ENCODE measurements at regions not wholly inside any gene's neighbourhood (a gene's known extent, or its start where the extent isn't known, plus 50 kb on each side); places are given as distances from the start of the nearest gene placed in this dataset.

DNA sequence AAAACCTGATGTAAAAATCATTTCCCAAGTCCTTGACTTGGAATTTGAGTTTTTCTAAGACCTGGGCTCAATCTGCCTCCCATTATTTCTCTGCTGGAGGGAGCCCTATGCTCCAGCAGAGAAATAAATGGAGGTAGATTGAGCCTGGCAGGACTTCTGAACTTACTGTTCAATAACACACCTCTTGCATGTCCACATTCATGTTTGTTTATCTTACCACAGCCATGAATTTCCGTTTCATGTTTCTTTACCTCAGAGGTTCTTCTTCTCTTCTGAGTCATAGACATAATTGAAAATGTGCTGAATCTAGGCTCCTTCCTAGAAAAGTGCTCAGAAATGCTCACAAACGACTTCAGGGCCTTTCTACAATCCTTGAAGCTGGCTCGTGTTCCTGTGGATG, 170.8 kb downstream of the PMAIP1 start:
- no peak overlapping the region for H3K9ac ChIP-seq (ENCODE audit: insufficient read depth in 1 of 2, low read length in 2 of 2)
- no peak overlapping the region for H3K27ac ChIP-seq (ENCODE audit: low read depth in 1 of 2, low read length in 1 of 2)
- ATAC-seq (ENCODE audit: insufficient read depth, low FRiP score) (no peak), DNase-seq (no peak)
- no peak overlapping the region for H3K4me3 ChIP-seq
- H3K4me1 ChIP-seq (ENCODE audit: control insufficient read depth in 5 of 5, insufficient read depth in 5 of 5, low read length in 5 of 5) = peaks cover 0 to 3% (median 0%) of the 10 kb centered on the region in 5 donors
- H3K36me3 ChIP-seq (ENCODE audit: control insufficient read depth in 4 of 4, insufficient read depth in 4 of 4, low read length in 4 of 4) = no peaks in the 10 kb centered on the region
- 55 to 73% methylated on average over 3 of the region's 3 CpGs for WGBS, 2 donors
- peaks cover 0 to 5% (median 0%) of the 10 kb centered on the region in 4 donors for H3K9me3 ChIP-seq (ENCODE audit: control insufficient read depth in 4 of 4, insufficient read depth in 3 of 4, low read length in 3 of 4)
- TF ChIP-seq CTCF (IDR thresholded peaks at IDR 0.05; ENCODE audit: control extremely low read depth, extremely low read depth) = no peak
- H3K27me3 ChIP-seq (ENCODE audit: control insufficient read depth in 3 of 3, insufficient read depth in 3 of 3, low read length in 2 of 3) = no peaks in the 10 kb centered on the region

DNA sequence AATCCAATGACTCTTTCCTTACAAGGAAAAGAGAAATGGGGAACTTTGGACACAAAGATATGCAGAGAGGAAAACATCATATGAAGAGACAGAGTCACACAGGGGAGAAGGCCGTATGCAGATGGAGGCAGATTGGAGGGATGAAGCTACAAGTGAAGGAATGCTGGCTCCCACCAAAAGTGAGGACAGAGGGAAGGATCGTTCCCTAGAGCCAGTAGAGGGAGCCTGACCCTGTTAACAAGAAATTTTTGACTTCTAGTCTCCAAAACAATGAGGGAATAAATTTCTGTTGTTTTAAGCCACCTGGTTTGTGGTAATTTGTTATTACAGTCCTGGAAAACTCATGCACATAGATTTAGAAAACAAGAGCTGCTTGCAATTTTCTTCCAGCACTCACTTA, 169.3 kb downstream of the PMAIP1 start:
- DNase-seq (no peak), ATAC-seq (ENCODE audit: insufficient read depth, low FRiP score) (no peak)
- peaks cover 0 to 3% (median 0%) of the 10 kb centered on the region in 5 donors for H3K4me1 ChIP-seq (ENCODE audit: control insufficient read depth in 5 of 5, insufficient read depth in 5 of 5, low read length in 5 of 5)
- 83 to 84% methylated on average over 2 of the region's 2 CpGs for WGBS, 2 donors
- no peak overlapping the region for H3K27ac ChIP-seq (ENCODE audit: low read depth in 1 of 2, low read length in 1 of 2)
- no peak overlapping the region for H3K4me3 ChIP-seq
- TF ChIP-seq CTCF (IDR thresholded peaks at IDR 0.05; ENCODE audit: control extremely low read depth, extremely low read depth) = no peak
- H3K9ac ChIP-seq (ENCODE audit: insufficient read depth in 1 of 2, low read length in 2 of 2) = no peak overlapping the region
- H3K36me3 ChIP-seq (ENCODE audit: control insufficient read depth in 4 of 4, insufficient read depth in 4 of 4, low read length in 4 of 4) = no peaks in the 10 kb centered on the region
- no peaks in the 10 kb centered on the region for H3K27me3 ChIP-seq (ENCODE audit: control insufficient read depth in 3 of 3, insufficient read depth in 3 of 3, low read length in 2 of 3)
- peaks cover 0 to 2% (median 0%) of the 10 kb centered on the region in 4 donors for H3K9me3 ChIP-seq (ENCODE audit: control insufficient read depth in 4 of 4, insufficient read depth in 3 of 4, low read length in 3 of 4)

GRCh38 chr18:60067426-60068210, 167.8 kb downstream of the PMAIP1 start:
- TF ChIP-seq CTCF (IDR thresholded peaks at IDR 0.05; ENCODE audit: control extremely low read depth, extremely low read depth) = no peak
- whole genome bisulfite sequencing, 2 donors = 48 to 74% methylated on average over 8 of the region's 8 CpGs

More at GRCh38 chr18:60067426-60068210, 167.8 kb downstream of the PMAIP1 start:
- Histone ChIP-seq H3K9me3 (ENCODE audit: control insufficient read depth in 4 of 4, insufficient read depth in 3 of 4, low read length in 3 of 4) (peaks cover 0 to 2% (median 0%) of the 10 kb centered on the region in 4 donors), H3K27me3 (ENCODE audit: control insufficient read depth in 3 of 3, insufficient read depth in 3 of 3, low read length in 2 of 3) (no peaks in the 10 kb centered on the region), H3K9ac (ENCODE audit: insufficient read depth in 1 of 2, low read length in 2 of 2) (no peak overlapping the region), H3K27ac (ENCODE audit: low read depth in 1 of 2, low read length in 1 of 2) (no peak overlapping the region), H3K36me3 (ENCODE audit: control insufficient read depth in 4 of 4, insufficient read depth in 4 of 4, low read length in 4 of 4) (no peaks in the 10 kb centered on the region), H3K4me3 (no peak overlapping the region), H3K4me1 (ENCODE audit: control insufficient read depth in 5 of 5, insufficient read depth in 5 of 5, low read length in 5 of 5) (peaks cover 0 to 3% (median 0%) of the 10 kb centered on the region in 5 donors)
- ATAC-seq (ENCODE audit: insufficient read depth, low FRiP score) = no peak
- DNase-seq = peak in 1 of 3 donors; percentile 29
